PC-9 (cell line): ENCODE measurements at regions not wholly inside any gene's neighbourhood (a gene's known extent, or its start where the extent isn't known, plus 50 kb on each side); places are given as distances from the start of the nearest gene placed in this dataset.

Experiments used
- CTCF ChIP-seq: fragments of 200-600 bp; sonication (generic); conservative IDR thresholded peaks from 2 replicates; pipeline ENCODE4 v1.6.1; 2017; ENCODE audit warnings: mixed run types, antibody characterized with exemption, mild to moderate bottlenecking, moderate library complexity
- EZH2 ChIP-seq: fragments of 200-600 bp; sonication (generic); IDR thresholded peaks from 2 replicates; pipeline ENCODE4 v1.8.0; 2017; ENCODE audit warnings: antibody characterized with exemption, low read depth

- TF ChIP-seq CTCF (no peak), EZH2 (no peak)
These were observed 536.5 kb downstream of the CDH11 start for GRCh38 chr16:64585367-64585766.
